ENCODE measurements at regions not wholly inside any gene's neighbourhood (a gene's known extent, or its start where the extent isn't known, plus 50 kb on each side); places are given as distances from the start of the nearest gene placed in this dataset.
"Not testable (repeated sequence)": the region's sequence is repeated elsewhere in the genome, so short reads cannot be mapped to it uniquely, and the experiment has no call there.

DNA sequence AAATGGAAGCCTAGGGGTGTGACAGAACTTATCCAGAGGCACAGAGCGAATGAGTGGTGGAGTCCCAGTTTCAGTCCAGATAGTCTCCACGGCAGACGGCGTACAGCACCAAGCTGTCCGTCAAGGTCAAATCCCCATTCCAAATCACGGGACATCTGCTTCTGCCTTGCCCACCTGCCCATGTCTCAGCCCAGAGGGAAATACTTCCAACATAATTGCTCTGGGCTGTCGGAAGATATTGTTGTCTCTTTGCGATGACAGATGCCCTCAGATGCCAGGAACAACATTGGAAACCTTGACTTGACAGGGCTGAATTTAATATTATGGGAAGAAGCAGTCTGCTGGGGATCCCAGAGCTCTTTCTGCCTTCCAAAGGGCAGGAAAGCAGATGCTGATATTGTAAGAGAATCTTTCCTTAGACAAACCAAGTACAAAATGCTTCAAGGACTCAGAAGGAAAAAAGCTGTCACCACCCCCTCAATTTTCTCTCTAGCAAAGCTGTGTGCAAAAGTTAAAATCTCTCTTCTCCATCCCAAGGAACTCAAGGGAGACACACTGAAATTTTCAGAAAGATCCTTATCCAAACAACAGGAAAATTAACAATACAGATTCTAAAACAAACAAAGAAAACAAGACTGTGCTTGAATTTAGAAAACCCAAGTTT is 364.0 kb downstream of the LRATD1 start:
- no peak for DNase-seq

DNA sequence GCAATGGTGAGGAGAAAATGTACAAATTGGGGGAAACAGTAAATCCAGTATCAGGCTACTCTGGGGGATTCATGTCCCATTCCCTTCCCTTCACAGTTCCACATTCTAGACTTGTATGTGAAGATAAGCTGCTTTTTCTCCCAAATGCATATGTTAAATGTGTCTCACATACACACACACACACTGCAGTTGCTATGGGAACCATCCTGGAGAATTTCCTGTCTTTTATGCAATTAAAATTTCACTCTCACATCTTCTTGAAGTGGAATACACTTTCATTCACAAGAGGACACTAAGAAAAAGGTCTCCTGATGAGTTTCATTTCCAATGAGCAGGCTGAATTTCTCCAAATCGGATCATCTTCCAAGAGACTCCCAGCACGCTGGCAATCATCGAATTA is 366.0 kb downstream of the LRATD1 start:
- DNase-seq: no peak

DNA sequence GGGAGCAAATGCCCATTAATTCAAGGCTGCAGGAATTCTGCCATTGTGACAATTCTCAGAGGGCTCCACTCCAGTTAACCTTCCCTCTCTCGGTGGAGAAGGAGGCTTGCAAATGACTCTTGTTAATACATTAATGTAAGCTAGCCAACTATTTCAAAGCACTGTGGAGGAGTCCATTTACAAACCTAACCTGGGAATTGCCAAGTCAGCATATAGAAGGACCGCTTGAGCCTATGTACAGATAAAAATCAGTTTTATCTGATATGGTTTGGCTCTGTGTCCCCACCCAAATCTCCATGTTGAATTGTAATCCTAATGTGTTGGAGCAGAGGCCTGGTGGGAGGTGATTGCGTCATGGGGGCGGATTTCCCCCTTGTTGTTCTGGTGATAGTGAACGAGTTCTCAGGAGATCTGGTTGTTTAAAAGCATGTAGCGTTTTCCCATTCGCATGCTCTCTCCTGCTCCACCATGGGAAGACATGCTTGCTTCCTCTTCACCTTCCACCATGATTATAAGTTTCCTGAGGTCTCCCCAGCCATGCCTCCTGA is 366.7 kb downstream of the LRATD1 start:
- no peak for DNase-seq

GRCh38 chr2:15002519-15002918 is 370.0 kb downstream of the LRATD1 start:
- DNase-seq: not testable (repeated sequence)

DNA sequence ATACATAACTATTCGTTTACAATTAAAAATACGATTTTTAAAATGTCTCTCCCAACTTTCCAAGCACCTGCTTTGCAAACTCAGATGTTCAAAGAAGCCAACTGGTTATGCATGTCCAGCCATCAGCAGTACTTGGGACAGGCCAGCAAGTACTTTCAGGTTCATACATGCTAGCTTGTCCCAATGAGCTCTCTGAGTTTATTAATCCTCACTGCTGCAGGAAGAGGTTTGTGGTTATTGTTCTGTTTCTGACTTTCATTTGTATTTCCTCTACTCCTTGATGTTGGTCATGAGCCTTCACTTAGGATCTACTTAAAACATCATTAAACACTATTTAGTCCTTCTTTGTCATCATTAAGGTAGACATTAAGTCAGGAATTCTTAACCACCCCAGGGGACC is 374.1 kb downstream of the LRATD1 start:
- DNase-seq: no peak

DNA sequence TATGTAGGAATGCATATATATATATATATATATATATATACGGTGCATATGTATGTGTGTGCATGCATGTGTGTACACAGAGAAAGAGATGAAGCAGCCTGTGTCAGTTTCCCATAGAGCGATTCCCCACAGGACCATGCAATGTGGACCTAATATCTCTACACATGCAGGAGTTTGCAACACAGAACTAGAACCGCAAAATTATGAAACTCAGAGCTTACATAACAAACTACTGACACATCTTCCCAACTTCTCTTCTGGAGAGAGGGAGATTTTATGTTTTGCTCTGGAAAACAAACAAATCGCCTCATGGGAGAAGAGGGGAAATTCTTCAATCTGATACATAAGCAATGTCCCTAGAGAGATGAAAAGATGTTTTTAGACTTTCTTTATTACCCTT is 377.2 kb downstream of the LRATD1 start:
- no peak for DNase-seq

- DNase-seq: no peak
Observed at GRCh38 chr2:15010346-15010745, 377.8 kb downstream of the LRATD1 start.

DNA sequence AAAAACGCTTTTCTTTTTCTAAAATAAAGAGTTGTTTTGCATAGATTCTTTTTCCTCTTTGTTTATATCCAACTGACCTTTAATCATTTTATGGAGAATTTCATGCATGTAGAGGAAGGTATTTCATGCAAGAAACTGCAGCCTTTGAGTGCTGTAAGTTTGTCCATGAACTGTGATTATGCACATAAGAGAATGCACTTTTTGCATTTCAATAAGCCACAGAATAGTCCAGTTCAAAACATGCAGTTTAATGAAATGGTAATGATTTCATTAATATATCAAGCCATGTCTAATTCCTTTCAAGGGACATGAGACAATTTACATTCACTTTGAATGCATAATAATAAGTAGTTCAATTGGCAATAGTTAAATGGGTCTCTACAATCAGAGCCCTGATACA is 386.3 kb downstream of the LRATD1 start:
- no peak for DNase-seq

DNA sequence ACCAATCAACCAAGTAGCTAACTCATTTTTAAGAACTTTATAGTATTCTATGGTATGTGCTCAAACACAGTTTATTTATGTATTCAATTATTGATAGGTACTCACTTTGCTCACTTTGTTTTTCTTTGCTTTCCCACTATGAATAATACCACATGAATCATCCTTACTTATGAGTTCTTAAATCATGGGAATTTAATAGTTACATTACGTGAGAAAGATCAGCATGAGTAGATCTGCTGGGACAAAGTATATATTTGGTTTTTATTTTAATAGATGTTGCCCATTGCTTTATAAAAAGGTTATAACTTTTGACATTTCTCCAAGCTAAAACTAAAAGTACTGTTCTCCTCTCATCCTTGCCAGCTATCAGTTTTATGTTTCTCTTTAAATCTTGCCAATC is 390.7 kb downstream of the LRATD1 start:
- DNase-seq: no peak

- no peak for DNase-seq
Observed at GRCh38 chr2:15028406-15028805, 395.9 kb downstream of the LRATD1 start.

GRCh38 chr2:15031745-15032240 is 399.3 kb downstream of the LRATD1 start:
- DNase-seq: no peak

DNA sequence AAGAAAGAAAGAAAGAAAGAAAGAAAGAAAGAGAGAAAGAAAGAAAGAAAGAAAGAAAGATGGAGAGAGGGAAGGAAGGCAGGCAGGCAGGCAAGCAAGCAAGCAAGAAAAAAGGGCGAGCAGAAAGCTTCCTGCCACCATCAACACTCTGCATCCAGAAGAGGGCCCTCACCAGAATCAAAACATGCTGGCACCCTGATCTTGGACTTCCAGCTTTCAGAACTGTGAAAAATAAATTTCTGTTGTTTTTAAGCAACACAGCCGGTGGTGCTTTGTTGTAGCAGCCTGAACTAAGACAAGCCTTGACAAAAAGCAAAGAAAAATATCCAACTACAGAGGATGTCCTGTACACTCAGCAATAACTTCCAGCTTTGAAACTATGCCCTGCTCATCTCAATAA is 401.7 kb downstream of the LRATD1 start:
- no peak for DNase-seq

GRCh38 chr2:15034860-15035259 is 402.3 kb downstream of the LRATD1 start:
- DNase-seq: no peak

DNA sequence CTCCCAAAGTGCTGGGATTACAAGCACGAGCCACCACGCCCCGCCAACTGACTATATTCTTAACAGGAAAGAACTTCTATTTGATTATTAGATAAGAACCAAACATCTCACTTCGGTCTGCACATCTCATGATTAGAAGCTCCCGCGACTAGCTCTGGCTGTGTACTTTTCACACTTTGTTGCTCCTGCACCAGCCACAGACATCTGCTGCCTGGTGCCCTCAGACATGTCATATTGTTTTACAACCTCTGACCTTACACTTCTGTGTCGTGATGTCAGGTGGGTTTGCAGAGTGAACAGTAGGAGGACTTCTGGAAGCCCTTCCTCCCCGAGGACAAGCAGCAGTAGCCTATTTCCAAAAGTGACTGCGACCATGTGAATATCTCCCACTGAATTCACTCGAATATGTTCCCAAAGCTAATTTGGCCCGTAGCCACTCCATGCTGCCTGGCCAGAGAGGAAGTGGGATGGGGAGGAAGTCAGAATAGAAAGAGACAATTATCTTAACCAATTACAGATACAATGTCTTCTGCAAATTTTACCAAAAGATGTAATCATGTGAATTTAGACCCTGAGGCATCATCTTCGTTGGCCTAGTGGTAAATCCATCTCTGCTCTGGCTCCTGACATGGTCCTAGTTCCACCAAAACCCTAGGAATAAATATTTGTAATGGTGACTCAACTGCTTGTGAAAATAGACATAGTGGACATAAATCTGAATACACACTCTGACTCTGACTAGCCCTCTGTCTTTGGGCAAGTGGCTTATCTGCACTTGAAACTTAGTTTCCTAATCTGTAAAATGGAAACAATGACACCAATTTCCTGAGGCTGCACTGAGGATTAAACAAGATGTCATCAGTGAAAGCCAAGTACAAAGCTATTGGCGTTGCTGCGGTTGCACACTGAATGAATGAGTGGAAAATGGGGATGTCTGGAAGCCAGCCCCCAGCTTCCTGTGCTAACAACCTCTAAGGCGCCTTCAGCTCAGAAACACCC is 406.1 kb downstream of the LRATD1 start:
- no peak for DNase-seq

- DNase-seq: no peak
Observed at GRCh38 chr2:15040429-15041084, 408.0 kb downstream of the LRATD1 start.

DNA sequence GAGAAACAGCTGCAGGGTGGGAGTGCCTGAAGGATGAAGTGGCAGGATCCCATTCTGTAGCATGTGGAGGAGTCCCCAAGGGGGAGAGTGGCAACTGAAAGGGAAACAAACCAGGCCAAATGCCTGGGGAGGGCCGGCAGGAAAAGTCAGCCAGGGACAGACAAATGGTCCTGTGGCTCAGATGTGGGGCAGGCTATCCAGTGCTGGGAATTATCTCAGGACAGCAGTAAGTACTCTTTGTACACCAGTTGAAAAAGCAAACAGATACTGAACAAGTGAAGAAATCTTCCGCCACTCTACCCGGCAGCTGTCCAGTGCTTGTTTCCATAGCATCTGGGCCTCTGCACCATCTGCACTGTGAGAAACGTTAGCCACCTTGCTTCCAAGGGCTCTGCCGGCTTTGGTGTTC is 408.9 kb downstream of the LRATD1 start:
- no peak for DNase-seq

- DNase-seq: no peak
Observed at GRCh38 chr2:15042801-15043217, 410.3 kb downstream of the LRATD1 start.

GRCh38 chr2:15043336-15044058 is 411.0 kb downstream of the LRATD1 start:
- DNase-seq: no peak

DNA sequence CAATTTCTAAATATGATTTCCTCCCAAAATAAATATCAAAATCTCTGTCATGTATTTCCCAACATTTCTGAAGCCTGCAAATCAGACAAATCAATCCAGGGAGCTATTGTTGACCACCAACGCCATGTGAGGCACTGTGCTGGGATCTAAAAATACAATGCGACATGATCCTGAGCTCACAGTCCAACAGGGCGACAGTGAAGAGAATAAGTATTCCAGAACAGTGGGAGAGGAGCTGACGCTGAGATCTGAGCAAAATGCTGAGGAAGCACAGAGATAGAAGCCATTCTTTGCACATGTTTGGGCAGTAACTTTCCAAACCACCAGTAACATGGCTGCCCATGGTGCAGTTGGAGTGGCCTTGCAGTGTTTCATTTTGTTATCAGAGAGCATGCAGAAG is 412.5 kb downstream of the LRATD1 start:
- DNase-seq: no peak

DNA sequence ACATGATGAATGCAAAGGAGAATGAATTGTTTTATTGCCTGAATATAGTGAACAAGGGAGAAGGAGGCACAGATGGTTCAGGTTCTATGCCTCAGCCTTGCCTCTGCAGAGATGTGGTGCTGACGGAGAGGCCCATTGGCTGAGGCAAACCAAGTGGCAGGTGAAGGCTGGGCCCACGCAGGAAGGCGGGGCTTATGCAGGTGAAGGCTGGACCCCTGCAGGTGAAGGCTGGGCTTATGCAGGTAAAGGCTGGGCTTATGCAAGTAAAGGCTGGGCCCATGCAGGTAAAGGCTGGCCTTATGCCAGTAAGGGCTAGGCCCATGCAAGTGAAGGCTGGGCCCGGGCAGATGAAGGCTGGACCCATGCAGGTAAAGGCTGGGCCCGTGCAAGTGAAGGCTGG is 414.7 kb downstream of the LRATD1 start:
- no peak for DNase-seq

GRCh38 chr2:15048000-15048399 is 415.5 kb downstream of the LRATD1 start:
- no peak for DNase-seq

Measured in NCI-H226 (cell line).